ENCODE measurements at regions not wholly inside any gene's neighbourhood (a gene's known extent, or its start where the extent isn't known, plus 50 kb on each side); places are given as distances from the start of the nearest gene placed in this dataset.
"Not testable (repeated sequence)": the region's sequence is repeated elsewhere in the genome, so short reads cannot be mapped to it uniquely, and the experiment has no call there.

DNA sequence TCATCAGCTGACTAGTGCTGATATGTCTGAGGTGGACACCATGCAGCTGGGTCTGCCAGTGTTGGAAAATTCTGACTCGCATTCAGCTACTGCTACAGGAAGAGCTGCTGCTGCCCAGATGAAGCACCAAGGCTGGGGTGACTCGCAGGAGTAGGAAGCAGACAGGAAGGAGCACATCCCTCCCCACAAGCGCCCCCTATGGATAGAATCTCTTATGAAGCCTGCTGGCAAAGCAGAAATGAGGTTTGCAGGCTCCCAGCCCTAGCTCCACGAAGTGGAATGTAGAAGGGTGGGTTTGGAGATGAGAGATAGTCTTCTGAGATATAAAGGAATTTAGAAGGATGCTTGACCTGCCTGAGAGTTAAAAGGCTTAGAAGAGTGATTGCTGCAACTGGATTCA, 443.0 kb downstream of the ACTL7B start:
- no peak for DNase-seq (ENCODE audit: low read depth in 2 of 2)

DNA sequence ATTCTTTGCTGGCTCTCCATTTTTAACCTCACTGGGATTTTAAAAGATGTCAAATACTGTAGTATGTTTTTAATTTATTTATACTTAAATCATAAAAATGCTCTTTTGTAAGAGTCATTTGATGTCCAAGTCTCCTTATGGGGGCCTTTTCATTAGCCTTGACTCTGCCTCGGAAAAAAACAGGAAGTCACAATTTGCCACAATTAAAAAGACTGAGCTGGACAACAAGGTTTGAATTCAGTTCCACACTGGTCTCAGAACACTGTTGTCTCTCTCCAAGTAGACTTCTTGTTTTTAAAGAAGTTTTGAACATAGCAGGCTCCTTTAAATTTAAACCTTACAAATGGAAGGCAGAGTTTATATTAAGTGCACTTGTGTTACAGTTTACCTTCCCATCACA, 444.2 kb downstream of the ACTL7B start:
- no peak for DNase-seq (ENCODE audit: low read depth in 2 of 2)

DNA sequence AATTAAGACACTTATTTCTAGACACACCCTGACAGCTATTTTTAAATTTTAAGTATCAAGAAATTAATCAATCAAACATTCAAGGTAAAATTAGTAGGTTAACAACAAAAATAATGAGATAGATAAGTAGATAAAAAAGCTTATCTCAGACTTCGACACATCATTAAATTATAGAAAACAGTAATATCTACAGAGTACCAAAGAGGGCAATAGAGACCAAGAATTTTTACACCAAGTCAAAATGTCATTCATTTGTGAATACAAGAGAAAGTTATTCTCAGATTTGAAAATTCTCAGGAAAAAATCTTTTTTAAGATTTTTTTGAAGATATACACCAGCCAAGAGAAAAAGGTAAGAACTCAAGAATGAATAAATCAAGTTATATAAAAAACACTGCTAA, 445.6 kb downstream of the ACTL7B start:
- no peak for DNase-seq (ENCODE audit: low read depth in 2 of 2)

DNA sequence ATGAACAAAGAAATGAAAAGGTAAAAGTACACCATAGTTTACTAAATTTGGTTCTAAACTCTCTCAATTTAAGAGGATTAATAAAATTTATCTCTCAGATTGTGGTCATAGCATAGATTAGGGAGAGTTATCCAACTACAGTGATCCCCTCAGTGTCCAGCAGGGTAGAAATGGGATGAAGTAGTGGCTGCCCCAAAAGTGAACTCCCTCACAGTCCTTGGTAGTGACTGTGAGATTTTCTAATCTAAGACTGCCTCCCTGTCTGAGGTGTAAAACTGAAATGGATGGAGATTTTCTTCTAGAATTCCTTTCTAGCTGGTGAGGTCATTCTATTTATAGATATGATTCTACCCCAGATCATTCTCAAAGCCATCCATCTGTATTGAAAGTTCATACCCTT, 455.5 kb downstream of the ACTL7B start:
- DNase-seq (ENCODE audit: low read depth in 2 of 2) = no peak

DNA sequence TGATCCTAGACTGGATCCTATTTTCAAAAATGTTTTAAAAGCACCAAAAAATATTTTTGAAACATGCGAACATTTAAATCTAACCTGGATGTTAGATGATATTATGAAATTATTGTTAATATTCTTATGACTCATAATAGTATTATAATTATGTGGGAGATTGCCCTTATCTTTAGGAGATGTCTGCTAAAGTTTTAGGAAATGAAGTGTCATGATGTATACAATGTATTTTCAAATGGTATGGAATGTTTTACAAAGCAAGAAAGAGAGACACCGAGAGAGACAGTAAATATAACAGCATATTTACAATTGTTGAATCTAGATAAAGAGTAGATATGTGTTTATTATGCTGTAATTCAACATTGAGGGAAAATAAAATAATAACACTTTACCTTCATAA, 455.9 kb downstream of the ACTL7B start:
- no peak for DNase-seq (ENCODE audit: low read depth in 2 of 2)

DNA sequence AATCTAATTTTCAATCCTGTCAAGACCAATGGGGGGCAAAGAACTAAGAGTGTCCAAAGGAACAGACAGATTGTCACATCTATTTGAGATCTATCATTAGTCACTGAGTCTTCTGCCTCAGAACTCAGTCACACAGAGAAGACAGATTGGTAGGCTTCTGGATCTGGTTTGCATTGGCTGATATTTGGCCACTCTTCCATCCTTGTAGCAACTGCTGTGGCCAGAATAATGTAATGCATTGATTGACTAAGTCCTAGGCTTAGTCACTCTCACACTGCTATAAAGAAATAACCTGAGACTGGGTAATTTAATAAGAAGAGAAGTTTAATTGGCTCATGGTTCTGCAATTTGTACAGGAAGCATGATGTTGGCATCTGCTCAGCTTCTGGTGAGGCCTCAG, 458.5 kb downstream of the ACTL7B start:
- DNase-seq (ENCODE audit: low read depth in 2 of 2) = no peak

DNA sequence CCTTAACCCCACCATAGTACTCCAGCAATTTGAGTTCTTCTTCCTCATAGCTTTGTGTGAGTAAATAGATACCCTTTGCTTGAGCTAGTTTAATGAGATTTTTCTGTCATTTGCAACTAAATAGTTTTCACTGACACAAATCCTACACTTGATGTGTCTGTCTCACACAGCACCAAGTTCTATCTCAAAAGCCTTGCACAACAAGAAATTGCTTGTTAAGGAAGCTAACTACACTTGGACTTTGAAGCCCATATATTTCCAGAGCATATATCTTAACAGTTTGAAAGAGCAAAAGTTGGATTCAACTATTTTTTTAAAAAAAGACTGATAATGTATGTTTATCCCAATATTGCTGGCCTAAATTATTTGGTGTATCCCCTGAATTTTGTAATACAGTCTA, 459.2 kb downstream of the ACTL7B start:
- DNase-seq (ENCODE audit: low read depth in 2 of 2) = no peak

DNA sequence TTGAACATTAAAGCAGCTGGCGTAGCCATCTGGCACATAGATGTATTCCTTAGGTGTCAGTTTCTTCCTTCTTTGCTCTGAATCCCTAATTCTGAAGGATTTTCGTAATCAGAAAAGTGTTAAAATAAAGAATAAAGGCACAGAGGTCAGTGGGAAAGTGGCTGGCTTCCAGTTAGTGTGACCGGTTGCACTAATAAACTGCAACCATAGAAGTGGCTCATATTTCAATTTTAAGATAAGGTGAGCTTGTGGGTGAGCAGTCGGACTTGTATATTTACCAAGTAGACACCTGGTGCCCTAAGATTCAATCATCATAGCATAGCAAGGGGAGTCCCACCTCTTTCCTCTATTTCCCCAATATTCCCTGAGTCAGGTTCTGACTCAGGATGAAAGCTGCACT, 459.6 kb downstream of the ACTL7B start:
- DNase-seq (ENCODE audit: low read depth in 2 of 2) = no peak

DNA sequence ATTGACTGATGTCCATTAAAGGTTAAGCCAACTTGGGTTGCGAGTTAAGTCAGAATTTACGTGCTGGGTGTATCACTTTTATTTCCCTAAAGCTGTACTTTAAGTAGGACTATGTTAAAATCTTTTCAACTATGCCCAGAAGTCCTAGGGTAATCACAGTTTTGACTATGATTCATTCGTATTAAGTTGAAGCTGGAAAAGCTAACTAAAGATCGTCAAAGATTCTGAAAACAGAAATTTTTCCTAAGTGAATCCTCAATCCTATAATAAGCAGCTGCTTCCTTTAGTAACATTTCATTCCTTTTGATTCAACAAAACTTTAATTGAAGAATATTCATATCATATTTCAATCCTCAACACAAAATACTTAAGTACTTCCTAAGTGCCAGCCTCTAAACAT, 460.4 kb downstream of the ACTL7B start:
- no peak for DNase-seq (ENCODE audit: low read depth in 2 of 2)

DNA sequence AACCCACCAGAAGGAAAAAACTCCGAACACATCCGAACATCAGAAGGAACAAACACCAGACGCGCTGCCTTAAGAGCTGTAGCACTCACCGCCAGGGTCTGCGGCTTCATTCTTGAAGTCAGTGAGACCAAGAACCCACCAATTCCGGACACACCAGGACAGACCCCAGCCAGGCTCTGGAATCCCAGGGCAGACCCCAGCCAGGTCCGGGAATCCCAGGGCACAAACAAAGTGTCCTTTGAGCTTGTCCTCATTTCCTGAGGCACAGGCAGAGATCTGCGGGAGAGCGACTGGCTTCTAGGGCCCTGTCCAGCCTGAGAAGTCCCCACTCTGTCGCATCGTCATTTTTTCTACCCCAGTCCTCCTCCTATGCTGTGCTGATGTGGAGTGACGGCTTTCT, 461.1 kb downstream of the ACTL7B start:
- DNase-seq (ENCODE audit: low read depth in 2 of 2) = no peak

DNA sequence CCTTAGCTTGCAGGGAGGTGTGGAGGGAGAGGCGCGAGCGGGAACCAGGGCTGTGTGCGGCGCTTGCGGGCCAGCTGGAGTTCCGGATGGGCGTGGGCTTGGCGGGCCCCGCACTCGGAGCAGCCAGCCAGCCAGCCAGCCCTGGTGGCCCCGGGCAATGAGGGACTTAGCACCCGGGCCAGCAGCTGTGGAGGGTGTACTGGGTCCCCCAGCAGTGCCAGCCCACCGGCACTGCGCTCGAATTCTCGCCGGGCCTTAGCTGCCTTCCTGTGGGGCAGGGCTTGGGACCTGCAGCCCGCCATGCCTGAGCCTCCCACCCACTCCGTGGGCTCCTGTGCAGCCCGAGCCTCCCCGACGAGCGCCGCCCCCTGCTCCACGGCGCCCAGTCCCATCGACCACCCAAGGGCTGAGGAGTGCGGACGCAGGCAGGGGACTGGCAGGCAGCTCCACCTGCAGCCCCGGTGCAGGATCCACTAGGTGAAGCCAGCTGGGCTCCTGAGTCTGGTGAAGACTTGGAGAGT, 462.2 kb downstream of the ACTL7B start:
- DNase-seq (ENCODE audit: low read depth in 2 of 2) = not testable (repeated sequence)

DNA sequence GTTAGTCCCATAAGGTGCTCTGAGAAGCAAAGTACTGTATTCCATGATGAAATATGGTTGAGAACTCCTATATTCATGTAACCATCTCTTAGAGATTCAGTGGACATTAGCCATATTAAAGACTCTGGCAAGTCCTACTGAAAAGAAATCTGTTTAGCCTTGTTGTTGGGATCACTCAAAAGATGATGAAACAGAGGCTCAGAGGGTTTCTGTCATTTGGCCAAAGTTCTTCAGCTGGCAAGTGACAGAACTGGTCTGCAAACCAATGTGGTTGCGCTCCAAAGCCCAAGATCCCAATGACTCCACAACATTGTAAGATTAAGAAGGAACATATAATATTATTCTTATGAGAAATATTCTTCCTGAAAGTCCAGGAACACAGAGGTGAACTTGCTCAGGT, 462.9 kb downstream of the ACTL7B start:
- DNase-seq (ENCODE audit: low read depth in 2 of 2) = no peak

DNA sequence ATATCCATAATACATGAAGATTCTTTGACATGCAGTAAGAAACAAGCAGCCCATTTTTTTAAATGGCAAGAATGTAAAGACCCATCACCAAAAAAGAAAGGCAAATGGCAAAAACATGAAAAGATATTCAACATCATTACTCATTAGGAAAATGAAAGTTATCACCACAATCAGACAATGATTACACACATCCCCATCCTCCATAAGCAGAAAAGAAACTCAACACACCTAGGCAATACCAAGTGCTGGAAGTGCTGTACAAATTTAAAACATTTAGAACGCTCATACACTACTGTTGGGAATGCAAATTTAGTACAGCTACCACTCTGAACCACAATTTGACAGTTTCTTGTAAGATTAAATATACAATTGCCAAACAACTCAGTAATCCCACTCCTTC, 466.7 kb downstream of the ACTL7B start:
- no peak for DNase-seq (ENCODE audit: low read depth in 2 of 2)

DNA sequence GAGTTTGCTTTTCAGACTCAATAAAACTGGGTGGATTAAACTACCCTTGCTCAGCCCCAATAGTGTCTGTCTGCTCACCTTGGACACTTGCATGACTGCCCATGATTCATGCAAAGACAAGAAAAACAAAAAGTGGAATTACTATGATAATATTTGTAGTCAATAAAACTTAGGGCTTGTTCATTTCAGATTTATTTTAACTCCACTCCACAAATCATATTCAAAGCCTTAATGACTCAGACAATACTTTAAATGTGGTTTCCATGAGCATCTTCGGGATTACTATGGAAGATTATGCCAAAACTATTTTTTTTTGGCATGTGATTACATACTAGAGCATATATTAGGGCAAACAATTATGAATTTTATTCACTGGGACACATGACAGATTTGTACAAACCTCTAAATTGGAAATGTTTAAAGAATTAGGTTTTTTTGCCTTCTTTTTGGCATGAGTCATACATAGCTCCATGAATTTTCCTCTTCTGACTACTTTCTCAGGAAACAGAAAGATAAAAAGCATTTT, 468.9 kb downstream of the ACTL7B start:
- DNase-seq (ENCODE audit: low read depth in 2 of 2) = no peak

DNA sequence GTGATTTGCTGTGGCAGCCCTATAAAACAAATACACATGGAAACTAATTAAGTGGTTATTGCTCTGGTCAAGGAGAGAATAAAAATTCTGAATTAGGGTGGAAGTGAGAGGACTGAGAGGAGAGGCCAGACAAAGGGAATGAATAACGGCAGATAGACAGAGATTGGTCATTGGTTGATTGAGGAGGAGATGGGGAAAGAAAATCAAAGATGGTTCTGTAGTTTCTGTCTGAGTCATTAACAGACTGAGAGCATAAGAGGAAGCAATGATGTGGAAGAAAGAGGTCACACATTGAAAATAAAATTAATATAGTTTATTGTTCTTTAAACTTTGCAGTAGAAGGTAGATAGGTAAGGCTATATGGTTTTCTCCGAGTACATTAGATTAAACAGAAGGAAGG, 469.8 kb downstream of the ACTL7B start:
- DNase-seq (ENCODE audit: low read depth in 2 of 2) = no peak

DNA sequence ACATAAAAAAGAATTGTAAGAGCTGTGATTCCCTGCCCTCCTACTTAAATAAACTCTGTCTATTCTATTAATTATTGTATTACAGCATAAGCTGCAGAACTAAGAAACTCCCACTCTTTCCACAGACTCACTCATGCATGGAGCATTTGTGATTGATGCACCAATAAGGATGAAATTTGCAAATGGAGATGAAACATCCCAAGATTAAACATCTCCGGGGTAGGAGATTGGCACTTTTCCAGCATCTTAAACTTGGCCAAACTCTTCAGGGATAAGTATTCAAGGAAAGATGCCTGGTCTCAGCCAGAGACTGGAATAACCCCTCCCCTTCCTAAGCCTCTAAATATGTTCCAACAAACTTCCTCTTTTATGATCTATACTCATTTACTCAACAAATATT, 472.0 kb downstream of the ACTL7B start:
- no peak for DNase-seq (ENCODE audit: low read depth in 2 of 2)

DNA sequence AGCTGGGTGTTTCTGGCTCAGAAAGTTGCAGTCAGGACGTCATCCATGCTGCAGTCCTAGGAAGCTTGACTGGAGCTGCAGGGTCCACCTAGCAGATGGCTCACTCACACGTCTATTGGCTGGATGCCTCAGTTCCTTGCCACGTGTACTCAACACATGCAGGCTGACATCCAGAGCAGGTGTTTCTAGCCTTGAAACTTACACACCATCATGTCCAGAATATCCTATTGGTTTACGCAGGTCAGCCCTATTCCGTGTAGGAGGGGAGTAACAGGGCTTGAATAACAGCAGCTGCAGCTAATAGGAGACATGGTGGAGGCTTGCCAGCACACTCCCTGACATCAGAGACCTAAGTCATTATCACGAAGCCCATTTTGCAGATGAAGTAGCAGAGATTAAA, 473.5 kb downstream of the ACTL7B start:
- no peak for DNase-seq (ENCODE audit: low read depth in 2 of 2)

DNA sequence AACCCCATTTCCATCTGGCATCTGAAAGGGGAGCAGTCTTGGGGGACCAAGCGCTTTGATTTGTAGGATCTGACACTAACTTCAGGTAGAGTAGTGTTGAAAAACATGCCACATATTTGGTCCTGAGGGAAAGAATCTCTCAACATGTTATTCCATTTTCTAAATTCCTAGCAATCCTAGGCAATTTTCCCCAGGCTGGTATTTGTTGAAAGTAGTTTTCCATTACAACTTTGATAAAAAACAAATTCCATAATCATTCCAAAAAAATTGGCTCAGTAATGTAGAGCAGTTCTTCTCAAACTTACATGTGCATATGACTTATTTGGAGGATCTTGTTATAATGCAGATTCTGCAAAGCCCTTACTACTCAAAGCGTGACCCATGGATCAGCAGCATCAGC, 477.9 kb downstream of the ACTL7B start:
- DNase-seq (ENCODE audit: low read depth in 2 of 2) = no peak

DNA sequence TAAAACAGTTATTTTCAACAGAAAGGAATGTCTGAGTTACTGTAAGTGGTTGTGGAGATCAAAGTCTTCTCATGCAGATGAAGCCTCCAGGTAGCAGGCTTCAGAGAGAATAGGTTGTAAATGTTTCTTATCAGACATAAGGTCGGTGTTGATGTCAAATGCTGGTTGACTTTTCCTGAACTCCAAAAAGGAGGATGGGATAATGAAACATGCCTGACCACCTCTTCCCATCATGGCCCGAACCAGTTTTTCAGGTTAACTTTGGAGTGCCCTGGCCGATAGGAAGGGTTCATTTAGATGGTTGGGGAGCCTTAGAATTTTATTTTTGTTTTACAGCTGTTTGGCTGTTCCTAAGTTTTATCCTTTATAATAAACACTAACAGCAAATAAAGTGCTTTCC, 478.4 kb downstream of the ACTL7B start:
- no peak for DNase-seq (ENCODE audit: low read depth in 2 of 2)

DNA sequence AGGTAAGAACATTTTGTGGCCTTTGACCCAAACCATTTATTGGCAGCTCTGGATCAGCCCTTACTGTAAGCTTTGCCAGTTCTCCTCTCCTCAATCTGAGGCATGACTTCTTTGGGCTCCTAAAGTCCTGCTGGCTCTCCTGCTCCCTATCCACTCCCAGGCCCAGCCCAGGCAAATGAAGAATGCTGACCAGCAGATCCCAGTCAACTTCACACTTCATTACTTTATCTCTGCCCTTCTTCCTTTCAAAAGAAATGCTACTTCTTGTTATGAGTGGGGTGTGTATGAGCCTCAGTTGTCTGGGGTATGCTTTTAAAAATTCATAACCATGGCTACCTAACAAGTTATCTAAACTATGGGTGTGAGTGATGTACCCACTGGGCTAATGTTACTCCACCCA, 479.6 kb downstream of the ACTL7B start:
- no peak for DNase-seq (ENCODE audit: low read depth in 2 of 2)

DNA sequence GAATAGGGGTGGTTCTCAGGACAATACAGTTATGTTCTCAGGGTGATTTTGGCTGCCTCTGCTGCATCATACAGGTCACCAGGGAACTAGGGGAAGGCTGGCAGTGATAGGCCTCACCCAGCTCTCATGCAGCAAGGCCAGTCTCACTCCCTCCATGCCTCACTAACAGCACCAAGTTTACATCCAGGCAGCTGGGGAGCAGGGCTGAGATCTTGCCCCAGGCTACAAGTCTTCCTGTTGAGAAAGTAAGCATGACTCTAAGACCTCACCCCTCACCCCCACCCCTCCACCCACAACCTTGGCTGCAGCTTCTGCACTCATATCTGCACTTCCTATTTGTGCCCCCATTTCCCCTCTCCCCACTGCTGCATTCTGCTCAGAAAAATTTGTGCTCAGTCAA, 481.2 kb downstream of the ACTL7B start:
- DNase-seq (ENCODE audit: low read depth in 2 of 2) = no peak

DNA sequence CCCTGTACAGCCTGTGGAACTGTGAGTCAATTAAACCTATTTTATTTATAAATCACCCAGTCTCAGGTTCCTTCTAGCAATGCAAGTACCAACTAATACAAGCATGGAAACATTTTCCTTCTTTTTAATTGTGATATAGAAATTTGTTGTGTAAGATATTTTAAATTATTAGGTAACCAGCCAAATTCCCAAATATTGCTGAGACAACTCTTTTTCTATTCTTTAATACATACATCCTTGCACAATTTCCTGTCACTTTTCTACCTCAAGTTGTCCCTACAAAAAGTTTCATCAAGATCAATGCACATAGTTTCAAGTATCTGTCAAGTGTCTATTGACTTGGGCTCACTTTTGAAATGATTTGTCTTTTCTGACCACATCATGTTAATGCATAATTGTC, 488.6 kb downstream of the ACTL7B start:
- DNase-seq (ENCODE audit: low read depth in 2 of 2) = no peak

DNA sequence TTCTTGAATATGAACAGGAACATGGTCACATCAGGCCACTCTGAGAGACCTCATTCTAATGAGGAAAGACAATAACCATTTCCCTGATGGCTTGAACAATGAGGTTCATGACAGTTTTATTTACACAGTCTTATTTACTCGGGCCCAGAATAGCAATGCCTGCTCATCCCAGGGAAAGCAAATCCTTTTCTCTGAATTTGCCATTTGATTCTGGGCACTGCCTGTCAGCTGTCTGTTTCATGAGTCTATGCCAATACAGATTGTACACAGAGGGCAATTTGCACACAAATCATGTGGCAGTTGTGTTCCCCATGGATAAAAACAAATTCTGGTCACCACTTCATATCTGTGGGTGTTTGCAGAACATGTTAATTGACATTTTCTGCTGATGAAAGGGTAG, 492.5 kb downstream of the ACTL7B start:
- no peak for DNase-seq (ENCODE audit: low read depth in 2 of 2)

DNA sequence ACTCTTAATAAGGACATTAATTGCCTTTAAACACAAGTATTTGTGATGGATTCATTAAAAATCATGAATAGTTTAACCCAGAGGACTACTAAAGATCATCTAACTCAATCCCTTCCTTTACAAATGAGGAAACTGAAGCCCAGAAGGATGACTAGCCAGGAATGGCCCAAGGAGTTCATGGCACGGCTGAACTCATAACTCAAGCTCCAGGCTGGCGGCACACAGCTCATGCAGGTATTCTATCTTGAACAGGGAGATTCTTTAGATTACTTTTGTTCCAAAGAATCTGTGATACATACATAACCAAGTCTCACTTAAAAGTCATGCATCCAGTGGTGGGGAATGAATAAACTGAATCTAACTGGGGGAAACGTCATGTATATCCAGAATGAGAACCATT, 495.5 kb downstream of the ACTL7B start:
- no peak for DNase-seq (ENCODE audit: low read depth in 2 of 2)

DNA sequence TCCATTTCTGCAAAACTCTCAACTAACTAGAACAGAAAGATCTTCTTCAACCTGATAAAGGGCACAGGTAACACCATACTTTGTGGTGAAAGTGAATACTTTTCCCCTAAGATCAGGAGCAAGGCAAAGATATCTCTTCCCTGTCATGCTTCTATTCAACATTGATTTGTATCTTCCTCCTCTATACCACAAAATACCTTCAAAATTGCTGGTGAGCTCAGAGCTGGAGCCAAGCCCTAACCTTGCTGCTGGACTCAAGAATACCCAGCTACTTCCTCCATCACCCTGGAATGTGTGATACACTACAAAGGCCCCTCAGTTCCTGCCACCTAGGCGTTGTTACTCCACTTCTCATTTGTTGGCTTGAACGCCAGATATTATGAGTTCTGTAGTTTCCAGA, 499.0 kb downstream of the ACTL7B start:
- no peak for DNase-seq (ENCODE audit: low read depth in 2 of 2)
